ENCODE measurements at regions not wholly inside any gene's neighbourhood (a gene's known extent, or its start where the extent isn't known, plus 50 kb on each side); places are given as distances from the start of the nearest gene placed in this dataset.

DNA sequence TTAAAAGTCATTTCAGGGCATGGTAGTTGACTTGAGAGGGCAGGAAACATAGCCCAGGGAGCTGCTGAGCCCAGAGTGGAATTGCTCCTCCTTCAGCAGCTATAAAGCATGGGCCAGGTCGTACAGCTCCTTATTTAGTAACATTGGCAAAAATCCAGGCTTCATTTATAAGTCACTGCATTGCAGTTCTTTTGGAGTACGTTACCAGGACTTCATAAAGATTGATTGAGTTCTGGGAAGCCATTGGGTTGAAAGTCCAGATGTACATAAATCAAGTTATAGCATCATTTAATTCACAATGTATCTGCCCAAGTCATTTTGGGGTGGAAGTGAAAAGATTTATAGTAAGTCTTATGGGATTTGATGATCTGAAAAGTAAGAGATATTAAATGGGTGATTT lies 53.0 kb upstream of the ANKEF1 start:
- no peak for DNase-seq (ENCODE audit: low read depth)

DNA sequence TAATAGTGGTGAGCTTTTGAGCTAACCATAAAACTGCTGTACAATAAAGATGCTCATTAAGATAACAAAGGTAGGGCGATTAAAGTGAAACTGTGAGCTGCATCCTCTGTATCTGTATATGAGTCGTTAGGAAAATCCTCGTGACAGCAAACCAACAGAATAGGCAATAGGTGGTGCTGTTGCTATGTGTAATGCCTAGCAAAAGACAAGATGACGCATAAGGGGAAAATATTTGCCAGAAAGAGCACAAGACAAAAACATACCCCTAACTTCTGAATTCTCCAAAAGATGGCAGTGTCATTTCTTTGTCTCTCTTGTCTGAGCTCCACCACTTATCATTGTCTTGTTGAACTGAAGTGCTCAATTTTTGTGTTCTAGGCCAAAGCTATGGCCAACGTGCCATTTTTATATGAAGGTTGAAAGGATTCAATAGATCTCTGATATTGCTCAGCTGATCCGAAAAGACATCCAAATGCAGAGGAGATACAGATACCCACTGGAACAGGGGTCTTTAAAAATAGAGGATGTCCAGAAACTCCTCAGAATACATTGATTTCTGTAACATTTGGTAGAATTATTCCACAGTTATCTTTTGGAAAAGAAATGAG lies 56.3 kb upstream of the ANKEF1 start:
- peak; percentile 88 for DNase-seq (ENCODE audit: low read depth)

DNA sequence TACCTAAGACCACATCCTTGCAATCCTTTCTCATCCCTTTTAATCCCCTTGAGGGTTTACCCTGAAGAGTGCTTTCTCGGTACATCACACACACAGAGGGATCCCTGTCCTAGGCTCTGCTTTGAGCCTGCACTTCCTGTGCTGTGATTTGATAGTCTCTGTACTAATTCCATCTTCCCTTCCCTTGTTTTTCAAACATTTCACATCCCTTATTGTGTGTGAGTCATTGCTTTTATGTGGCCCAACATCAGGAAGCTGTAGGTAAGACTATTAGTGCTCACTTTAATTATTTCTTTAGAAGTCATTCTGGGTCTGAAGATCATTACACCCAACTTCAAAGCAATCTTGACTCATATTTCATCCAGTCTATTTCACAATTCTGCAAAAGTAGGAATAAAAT lies 57.2 kb upstream of the ANKEF1 start:
- DNase-seq (ENCODE audit: low read depth) = peak; percentile 7

DNA sequence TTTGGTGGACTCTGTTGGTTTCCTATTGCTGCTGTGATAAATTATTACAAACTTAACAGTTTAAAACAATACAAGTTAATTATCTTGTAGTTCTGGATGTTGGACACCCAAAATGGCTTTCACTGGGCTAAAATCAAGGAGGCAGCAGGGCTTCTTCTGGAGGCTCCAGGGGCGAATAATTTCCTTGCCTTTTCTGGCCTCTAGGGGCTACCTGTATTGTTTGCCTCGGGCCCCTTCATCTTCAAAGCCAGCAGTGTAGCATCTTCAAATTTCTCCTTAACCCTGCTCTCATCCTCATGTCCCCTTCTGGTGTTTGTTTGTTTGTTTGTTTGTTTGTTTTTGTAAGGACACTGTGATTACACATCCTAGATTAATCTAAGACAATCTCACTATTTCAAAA lies 60.5 kb upstream of the ANKEF1 start:
- DNase-seq (ENCODE audit: low read depth) = no peak

DNA sequence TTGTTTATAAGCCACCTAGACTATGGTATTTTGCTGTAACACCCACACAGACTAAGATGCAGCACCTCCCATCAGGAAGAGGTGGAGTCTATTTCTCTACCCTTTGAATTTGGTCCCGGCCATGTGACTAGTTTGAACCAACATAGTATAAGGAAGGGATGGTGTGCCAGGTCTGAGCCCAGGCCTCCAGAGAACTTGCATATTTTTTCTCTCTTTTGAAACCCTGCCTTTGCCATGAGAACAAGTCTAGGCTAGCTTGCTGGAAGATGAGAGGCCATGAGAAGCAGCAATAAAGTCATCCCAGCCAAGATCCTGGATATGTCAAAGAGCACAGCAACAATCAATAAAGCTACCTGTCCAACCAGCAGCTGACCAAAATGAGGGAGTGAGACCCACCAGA lies 63.0 kb upstream of the ANKEF1 start:
- no peak for DNase-seq (ENCODE audit: low read depth)

DNA sequence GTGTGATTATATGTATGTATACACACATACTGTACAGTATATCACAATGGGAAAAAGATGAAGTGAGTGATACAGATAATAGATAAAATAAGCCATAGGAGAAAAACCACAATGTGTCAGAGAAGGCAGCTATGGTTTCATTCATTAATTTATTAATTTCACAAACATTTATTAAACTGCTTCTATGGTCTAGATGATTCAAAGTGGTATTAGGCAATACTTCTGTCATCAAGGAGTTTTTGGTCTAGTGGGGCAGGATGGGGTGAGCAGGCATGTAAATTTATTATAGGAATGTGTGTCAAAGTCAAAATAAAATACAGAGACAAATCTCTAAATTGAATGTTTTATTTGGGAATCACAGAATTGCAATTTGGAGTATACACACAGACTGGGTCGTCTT lies 65.2 kb upstream of the ANKEF1 start:
- DNase-seq (ENCODE audit: low read depth) = no peak

DNA sequence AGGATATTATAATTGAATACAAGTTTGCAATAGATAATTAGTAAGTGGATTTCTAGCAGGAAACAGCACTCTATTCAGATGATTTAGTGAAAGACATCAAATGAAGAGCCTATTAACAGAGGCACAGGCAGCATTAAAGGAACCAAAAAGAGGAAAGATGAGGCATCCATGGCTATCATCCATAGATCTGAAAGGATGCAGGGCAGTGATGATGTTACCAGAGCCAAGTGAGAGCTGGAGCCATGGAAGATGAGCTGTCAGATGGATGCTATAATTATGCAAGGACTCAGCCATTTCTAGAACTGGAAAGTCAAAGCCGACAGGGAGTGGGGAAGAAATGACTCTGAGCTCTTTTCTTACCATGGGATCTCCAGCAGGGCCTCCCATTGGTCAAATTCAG lies 66.8 kb upstream of the ANKEF1 start:
- no peak for DNase-seq (ENCODE audit: low read depth)

DNA sequence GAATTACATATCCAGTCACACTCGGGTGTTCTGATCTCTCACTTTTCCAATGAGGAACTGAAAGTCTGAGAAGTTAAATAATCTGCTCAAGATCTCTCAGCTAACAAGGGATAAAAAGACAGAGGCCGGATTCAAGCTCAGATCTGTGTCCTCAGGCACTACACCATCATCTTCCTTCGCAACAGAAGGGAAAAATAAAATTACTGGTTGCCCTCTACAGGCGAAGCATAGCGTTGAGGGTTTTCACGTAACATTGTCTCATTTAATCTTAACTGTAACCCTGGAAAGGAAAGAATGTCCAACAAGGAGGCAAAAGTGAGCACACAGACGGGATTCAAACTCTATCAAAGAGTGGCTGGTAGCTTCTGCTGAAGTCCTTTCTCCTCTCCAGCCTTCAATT lies 67.8 kb upstream of the ANKEF1 start:
- peak; percentile 9 for DNase-seq (ENCODE audit: low read depth)

DNA sequence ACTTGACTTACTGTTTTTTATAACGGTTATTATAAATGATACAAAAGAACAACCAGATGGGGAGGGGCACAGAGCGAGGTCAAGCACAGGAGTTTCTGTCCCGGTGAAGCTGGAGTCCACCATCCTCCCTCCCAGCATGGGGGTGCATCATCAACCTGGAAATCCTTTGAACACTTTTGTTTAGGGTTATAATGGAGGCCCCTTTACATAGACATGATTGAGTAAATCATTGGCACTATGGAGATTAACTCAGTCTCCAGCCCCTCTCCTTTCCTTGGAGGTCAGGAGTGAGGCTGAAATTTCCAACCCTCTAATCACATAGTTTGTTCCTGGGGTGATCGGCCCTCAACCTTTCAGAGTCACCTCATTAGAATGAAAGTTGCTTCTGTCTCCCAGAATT lies 71.8 kb upstream of the ANKEF1 start:
- no peak for DNase-seq (ENCODE audit: low read depth)

DNA sequence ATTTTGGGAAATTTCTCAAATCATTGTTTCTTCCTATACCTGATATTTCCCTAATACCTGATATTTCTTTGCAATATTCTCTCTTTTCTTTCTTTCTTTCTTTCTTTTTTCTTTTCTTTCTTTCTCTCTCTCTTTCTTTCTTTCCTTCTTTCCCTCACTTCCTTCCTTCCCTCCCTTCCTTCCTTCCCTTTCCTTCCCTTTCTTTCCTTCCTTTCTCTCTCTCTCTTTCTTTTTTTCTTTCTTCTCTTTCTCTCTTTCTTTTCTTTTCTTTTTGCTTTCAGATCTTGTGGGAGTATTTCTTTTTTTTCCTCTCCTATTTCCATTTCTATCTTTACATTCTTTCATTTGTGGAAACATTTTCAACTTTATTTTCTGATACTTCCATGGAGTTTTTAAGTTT lies 76.1 kb upstream of the ANKEF1 start:
- DNase-seq (ENCODE audit: low read depth) = no peak

DNA sequence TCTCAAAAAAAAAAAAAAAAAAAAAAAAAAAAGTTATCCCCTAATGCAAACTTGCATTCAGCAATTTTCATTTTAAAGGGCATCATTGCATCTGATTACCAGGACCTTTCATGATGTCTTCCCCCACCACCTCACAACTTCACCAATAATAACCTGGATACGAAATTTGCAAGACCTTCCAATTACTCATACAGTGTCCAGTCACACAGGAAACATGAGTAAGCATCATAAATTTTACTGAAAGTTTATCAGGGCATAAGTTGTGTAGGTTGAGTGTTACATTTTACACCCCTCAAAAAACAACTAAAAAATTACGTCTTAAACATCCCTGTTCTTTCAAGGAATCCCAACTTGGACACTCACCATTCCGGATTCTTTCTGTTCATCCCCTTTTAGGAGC lies 79.1 kb upstream of the ANKEF1 start:
- peak; percentile 41 for DNase-seq (ENCODE audit: low read depth)

DNA sequence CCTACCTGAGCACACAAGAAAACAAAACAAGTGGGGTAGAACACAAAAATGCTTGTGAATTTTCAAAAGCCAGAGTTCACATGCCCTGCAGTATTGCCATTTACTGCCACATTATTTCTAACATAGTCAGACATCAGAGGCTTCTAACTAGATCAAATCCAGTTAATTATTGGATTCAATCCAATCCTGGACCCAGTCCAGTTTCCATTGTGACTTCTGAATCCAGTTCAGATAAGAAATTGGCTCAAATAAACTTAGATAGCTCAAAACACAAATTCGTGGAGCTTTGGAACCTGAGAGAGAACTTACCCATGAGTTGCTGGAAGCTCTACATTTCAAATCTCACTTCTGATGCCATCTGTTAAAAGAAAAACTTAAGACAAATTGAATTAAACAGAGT lies 85.2 kb upstream of the ANKEF1 start:
- DNase-seq (ENCODE audit: low read depth) = no peak

DNA sequence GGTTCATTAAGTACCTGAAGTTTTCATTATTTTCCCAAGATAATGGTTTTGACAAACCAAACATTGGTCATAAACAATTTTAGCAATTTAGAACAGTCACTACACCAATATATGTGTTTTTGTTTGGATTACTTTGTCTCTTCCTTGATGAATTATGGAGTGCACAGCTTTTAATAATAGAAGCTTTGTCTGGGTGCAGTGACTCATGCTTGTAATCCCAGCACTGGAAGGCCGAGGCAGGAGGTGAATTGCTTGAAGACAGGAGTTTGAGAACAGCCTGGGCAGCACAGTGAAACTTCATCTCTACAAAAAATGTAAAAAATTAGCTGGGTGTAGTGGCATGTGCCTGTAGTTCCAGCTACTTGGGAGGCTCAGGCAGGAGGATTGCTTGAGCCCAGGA lies 89.4 kb upstream of the ANKEF1 start:
- peak; percentile 40 for DNase-seq (ENCODE audit: low read depth)

DNA sequence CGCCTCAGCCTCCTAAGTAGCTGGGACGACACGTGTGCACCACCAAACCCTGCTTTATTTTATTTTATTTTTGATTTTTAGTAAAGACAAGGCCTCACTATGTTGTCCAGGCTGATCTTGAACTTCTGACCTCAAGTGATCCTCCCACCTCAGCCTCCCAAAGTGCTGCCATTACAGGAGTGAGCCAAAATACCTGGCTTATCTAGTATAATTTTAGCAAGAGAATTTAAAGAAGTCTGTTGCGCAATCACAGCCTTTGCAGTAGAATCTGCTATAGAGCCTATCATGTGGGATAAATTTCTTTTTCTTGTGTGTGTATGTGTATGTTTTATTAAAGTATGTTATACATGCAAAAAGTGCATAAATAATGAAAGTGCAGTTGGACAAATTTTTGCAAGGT lies 92.1 kb upstream of the ANKEF1 start:
- no peak for DNase-seq (ENCODE audit: low read depth)

DNA sequence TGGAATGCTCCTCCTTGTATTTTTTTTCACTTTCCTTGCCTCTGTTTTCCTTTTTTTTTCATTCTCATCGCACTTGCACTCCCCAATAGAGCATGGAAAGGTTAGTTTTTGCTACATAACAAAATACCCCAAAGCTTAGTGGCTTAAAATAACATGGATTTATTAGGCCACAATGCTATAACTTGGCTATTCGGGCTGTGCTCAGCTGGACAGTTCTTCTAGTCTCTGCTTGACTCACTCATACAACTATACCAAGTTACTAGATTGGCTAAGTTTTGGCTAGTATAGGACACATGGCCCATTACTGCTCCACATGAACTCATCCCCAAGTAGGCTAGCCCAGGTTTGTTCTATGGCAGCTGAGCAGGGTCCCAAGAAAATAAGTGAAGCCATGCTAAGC lies 94.5 kb upstream of the ANKEF1 start:
- DNase-seq (ENCODE audit: low read depth) = no peak

DNA sequence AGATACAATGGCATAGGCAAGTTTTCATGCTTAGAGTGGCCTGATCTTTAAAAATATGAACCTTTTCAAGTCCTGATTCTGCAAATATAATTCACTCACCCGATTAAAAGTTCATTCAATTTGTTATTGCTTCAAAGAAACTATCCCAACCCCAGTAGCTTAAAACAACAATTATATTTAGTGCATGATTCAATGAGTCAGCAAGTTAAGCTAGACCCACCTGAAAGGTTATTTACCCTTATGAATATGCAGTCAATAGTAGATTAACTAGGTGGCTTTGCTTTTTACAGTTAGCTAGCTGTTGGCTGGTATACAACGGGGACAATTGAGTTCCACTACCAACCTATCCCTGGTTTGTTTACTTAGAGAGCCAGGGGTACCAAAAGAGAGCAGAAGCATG lies 95.6 kb upstream of the ANKEF1 start:
- no peak for DNase-seq (ENCODE audit: low read depth)

DNA sequence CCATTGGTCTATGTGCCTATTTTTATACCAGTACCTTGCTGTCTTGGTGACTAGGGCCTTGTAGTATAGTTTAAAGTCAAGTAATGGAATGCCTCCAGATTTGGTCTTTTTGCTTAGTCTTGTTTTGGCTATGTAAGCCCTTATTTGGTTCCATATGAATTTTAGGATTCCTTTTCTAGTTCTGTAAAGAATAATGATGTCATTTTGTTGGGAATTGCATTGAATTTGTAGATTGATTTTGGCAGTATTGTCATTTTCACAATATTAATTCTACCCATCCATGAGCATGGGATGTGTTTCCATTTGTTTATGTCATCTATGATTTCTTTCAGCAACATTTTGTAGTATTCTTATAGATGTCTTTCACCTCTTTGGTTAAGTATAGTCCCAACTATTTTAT lies 96.4 kb upstream of the PAK5 start:
- no peak for DNase-seq (ENCODE audit: low read depth)

DNA sequence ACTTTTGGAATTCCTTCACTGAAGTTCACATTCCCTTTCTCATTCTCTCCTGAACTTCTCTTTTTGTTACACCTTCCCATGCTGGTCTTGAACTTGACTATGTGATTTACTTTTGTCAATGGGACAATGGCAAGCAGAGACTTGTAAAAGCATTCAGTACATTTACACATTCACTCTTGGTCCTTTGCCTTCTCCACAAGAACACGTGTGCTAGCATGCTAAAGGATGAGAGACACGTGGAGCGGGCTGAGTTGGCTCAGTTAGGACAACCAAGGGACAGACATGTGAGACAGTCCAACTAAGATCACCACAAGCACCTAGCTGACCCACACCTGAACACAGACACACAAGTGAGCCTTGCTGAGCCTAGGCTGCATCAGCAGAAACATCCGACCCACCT lies 91.3 kb upstream of the PAK5 start:
- no peak for DNase-seq (ENCODE audit: low read depth)

DNA sequence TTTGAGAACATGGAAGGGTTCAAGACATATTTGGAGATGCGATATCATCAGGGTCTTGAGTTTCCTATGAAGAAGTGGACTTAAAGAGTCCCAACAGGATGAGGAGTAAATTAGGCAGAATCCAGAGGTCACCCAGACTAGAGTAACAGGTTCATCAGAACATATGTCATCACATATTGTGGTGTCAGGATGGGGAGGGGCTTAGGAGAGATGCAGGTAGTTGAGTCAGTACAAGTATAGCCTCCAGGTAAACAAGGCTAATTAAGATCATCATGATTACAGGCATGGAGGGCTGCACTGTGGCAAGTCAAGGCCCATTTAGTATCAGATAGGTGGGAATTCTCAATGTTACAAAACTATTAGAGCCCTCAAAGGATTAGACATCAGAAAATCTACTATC lies 90.1 kb upstream of the PAK5 start:
- DNase-seq (ENCODE audit: low read depth) = no peak

DNA sequence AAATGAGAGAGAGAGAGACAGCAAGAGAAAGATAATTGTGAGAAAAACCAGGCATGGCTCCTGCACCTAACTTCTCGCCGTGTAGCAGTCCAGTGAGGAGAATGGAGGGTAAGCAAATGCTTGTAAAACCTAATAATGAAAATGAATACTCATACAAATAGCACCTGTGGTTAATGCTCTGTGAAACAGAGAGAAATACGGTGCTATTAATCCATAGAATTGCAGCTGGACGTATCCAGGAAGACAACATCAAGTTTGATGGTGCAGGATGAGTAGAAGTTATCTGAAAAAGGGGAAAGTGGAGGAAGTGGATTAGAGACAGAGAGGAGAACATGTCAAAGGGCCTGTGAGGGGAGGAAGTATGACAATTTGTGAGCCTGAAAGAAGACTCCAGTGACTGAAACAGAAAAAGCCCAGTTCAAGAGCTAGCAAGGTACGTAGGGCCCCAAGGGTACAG lies 89.4 kb upstream of the PAK5 start:
- DNase-seq (ENCODE audit: low read depth) = no peak

DNA sequence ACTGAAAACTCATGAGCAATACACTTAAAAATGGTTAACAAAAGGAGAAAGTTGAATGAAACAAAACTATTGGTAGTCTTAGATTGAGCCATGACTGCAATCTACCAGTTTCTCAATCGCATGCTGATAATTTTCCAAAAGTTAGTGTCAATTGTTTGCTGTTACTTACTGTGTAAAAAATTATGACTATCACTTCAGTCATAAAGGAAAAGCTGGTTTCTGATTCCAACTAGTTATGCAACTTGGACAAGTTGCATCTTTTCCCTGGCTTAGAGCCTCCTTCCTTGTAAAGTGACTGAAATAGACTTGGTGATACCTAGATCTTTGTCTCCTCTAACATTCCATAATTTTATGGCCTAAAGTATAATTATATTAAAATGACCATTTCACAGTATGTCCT lies 88.3 kb upstream of the PAK5 start:
- no peak for DNase-seq (ENCODE audit: low read depth)

DNA sequence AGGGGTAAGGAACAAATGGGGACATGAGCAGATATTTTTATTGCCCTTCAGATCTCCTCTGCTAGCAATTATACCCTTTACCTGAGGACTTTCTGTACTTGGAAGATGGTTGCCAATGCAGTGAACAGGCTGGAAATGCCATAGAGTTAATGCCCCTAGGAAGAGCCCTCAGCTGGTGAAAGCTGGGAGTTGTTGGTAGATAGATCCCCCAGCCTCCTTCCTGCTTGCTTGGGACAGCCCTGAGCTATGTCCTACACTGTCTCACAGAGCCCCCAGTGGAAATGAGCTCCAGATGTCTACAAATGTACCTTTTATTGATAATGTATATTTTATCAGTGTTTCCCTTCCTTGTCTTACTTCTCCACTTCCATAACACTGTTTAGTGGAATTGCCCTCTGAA lies 87.6 kb upstream of the PAK5 start:
- no peak for DNase-seq (ENCODE audit: low read depth)

DNA sequence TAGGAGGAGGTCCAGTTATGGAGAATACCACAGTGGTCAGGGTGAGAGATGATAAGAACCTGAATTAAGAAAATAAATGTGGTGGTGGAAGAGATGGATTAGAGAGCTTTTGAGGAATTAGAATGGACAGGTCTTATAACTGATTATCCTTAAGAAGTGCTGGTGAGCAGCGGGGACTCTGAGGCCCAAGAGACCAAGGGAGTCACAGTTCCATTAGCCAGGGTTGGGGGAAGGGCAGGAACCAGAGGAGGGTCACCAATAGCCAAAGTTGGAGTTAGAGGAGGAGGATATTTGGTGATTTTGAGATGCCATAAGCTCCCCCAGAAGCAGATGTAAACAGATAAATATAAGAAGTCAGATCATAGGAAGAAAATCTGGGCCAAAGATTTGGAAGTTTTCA lies 87.1 kb upstream of the PAK5 start:
- DNase-seq (ENCODE audit: low read depth) = no peak

DNA sequence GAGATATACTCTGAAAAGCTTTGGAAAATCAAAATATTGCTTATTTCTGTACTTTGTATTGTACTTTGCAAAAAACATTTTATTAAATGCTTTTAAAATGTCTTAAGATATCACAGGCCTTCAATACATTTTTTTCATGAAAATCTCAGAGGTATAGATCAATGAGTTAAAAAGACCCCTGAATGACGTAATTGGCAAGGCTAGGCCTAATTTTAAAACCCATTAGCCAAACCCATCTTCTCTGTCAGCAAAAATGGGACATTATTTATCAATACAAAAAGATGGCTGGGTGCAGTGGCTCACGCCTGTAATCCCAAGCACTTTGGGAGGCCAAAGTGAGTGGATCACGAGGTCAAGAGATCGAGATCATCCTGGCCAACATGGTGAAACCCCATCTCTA lies 84.8 kb upstream of the PAK5 start:
- DNase-seq (ENCODE audit: low read depth) = no peak

DNA sequence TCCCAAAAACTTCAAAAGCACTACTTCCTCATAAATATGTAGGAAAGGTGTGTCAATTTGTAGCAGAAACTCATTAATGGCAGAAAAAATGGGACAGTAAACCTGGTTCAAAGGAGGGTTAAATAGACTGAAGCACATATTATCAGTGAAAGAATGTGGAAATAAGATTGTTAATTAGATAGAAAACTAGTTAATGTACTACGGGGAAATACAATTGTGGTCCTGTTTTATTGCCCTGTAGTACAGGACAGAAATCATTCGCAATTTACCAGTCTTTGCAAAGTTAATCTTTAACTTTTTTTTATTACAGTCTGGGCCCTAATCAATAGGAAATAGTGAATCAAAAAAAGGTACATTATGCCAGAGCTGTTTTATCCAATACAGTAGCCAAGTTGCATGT lies 82.0 kb upstream of the PAK5 start:
- no peak for DNase-seq (ENCODE audit: low read depth)
